ENCODE measurements at regions not wholly inside any gene's neighbourhood (a gene's known extent, or its start where the extent isn't known, plus 50 kb on each side); places are given as distances from the start of the nearest gene placed in this dataset.

DNA sequence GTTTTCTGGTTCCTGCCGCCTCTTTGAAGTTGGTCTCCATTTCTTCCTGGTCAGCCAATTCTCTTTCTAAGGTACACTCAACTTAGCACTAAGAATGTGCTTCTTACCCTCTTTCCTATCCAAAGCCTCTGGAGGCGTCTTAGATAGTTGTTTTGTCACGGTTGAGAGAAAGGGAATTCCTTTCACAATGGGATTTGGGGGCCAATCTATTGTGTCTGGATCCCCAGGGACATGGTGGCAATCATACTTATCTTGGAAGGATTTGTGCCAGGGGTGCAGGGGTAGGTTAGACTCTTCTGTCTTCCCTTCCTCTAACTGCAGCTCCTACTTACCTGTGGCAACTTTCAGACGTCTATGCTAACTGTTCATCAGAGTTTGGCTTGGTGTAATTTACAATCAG is 287.1 kb downstream of the SOX2 start:
- Histone ChIP-seq H3K9me2 (ENCODE audit: insufficient read depth) (no peaks in the 10 kb centered on the region), H3K27me3 (ENCODE audit: insufficient read depth, low read depth) (no peaks in the 10 kb centered on the region), H2AFZ (no peak overlapping the region), H3K9me3 (ENCODE audit: insufficient read depth, low read depth) (no peaks in the 10 kb centered on the region), H3K4me1 (replicated peaks; ENCODE audit: insufficient read depth) (no peaks in the 10 kb centered on the region), H4K20me1 (ENCODE audit: insufficient read depth) (no peaks in the 10 kb centered on the region), H3K79me2 (ENCODE audit: low read depth) (no peaks in the 10 kb centered on the region), H3K4me2 (no peak overlapping the region), H3F3A (ENCODE audit: insufficient read depth, low read depth) (no peaks in the 10 kb centered on the region), H3K36me3 (ENCODE audit: low read depth) (no peaks in the 10 kb centered on the region), H3K4me3 (no peak overlapping the region), H3K27ac (no peak overlapping the region)
- POLR2A ChIA-PET (ENCODE audit: unreplicated experiment), result no interaction called here
- CTCF ChIA-PET, result no interaction called here
- no peak for DNase-seq
- intact Hi-C loops (cut with micrococcal nuclease; ENCODE audit: unreplicated experiment), result no loop called here
- BruUV-seq (replicated peaks), result no TSS peak
- TF ChIP-seq EZH2 (IDR thresholded peaks at IDR 0.05; ENCODE audit: low read depth), result no peak
- TF ChIP-seq, protein P1, sequence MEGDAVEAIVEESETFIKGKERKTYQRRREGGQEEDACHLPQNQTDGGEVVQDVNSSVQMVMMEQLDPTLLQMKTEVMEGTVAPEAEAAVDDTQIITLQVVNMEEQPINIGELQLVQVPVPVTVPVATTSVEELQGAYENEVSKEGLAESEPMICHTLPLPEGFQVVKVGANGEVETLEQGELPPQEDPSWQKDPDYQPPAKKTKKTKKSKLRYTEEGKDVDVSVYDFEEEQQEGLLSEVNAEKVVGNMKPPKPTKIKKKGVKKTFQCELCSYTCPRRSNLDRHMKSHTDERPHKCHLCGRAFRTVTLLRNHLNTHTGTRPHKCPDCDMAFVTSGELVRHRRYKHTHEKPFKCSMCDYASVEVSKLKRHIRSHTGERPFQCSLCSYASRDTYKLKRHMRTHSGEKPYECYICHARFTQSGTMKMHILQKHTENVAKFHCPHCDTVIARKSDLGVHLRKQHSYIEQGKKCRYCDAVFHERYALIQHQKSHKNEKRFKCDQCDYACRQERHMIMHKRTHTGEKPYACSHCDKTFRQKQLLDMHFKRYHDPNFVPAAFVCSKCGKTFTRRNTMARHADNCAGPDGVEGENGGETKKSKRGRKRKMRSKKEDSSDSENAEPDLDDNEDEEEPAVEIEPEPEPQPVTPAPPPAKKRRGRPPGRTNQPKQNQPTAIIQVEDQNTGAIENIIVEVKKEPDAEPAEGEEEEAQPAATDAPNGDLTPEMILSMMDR (conservative IDR thresholded peaks at IDR 0.05), result no peak

DNA sequence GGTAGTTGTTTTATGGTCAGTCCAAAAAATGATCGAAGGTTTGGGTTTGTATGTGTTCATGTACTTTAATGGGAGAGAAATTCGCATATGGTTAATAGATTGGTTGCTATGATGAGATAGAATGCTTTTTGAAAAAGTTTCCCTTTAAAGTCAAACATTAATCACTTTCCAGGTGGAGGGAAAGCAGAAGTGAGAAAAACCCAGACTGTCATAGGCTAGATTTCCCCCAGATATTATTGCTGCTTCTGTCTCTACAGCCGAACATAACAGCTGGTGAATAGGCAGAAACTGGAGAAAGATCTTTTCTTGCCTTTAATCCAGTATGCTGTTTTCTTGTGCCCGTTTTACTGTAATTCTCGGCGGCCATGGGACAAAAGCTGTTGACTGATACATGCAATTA is 287.6 kb downstream of the SOX2 start:
- H3K36me3 ChIP-seq (ENCODE audit: low read depth), result no peaks in the 10 kb centered on the region
- H3K27me3 ChIP-seq (ENCODE audit: insufficient read depth, low read depth), result no peaks in the 10 kb centered on the region
- DNase-seq, result no peak
- H3K27ac ChIP-seq, result no peak overlapping the region
- no peaks in the 10 kb centered on the region for H4K20me1 ChIP-seq (ENCODE audit: insufficient read depth)
- intact Hi-C loops (cut with micrococcal nuclease; ENCODE audit: unreplicated experiment), result no loop called here
- H3K4me2 ChIP-seq, result no peak overlapping the region
- CTCF ChIA-PET, result no interaction called here
- POLR2A ChIA-PET (ENCODE audit: unreplicated experiment), result no interaction called here
- BruUV-seq (replicated peaks), result no TSS peak
- TF ChIP-seq, protein P1 (conservative IDR thresholded peaks at IDR 0.05), result no peak
- no peak for TF ChIP-seq EZH2 (IDR thresholded peaks at IDR 0.05; ENCODE audit: low read depth)
- no peaks in the 10 kb centered on the region for H3K4me1 ChIP-seq (replicated peaks; ENCODE audit: insufficient read depth)
- no peaks in the 10 kb centered on the region for H3F3A ChIP-seq (ENCODE audit: insufficient read depth, low read depth)
- no peak overlapping the region for H3K4me3 ChIP-seq
- no peak overlapping the region for H2AFZ ChIP-seq
- no peaks in the 10 kb centered on the region for H3K79me2 ChIP-seq (ENCODE audit: low read depth)
- H3K9me2 ChIP-seq (ENCODE audit: insufficient read depth), result no peaks in the 10 kb centered on the region
- no peaks in the 10 kb centered on the region for H3K9me3 ChIP-seq (ENCODE audit: insufficient read depth, low read depth)

DNA sequence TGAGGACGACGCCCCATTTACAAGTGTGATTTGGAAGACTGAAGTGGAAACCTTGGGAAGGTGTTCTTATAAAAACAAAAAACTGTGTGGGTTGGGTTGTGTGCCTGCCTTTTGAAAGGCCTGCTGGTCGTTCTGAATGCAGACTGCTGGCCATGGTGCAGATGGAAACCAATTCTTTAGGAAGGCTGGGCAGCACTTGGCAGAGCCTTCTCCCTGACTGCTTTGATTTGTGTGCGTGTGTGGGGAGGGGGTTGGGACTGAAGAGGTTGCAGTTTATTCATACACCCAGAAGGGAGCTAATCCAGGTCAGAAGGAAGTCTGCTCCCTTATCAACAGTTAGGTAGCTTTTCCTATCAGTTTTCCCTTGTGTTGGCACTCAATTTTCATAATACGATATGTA is 288.7 kb downstream of the SOX2 start:
- no peak for DNase-seq
- no peak overlapping the region for H3K4me3 ChIP-seq
- H3K36me3 ChIP-seq (ENCODE audit: low read depth), result no peaks in the 10 kb centered on the region
- ChIA-PET CTCF (no interaction called here), POLR2A (ENCODE audit: unreplicated experiment) (no interaction called here)
- H3K27me3 ChIP-seq (ENCODE audit: insufficient read depth, low read depth), result no peaks in the 10 kb centered on the region
- TF ChIP-seq, protein P1 (conservative IDR thresholded peaks at IDR 0.05), result no peak
- H2AFZ ChIP-seq, result no peak overlapping the region
- H3K27ac ChIP-seq, result no peak overlapping the region
- H3K9me2 ChIP-seq (ENCODE audit: insufficient read depth), result no peaks in the 10 kb centered on the region
- BruUV-seq (replicated peaks), result no TSS peak
- no peaks in the 10 kb centered on the region for H4K20me1 ChIP-seq (ENCODE audit: insufficient read depth)
- no peaks in the 10 kb centered on the region for H3K79me2 ChIP-seq (ENCODE audit: low read depth)
- H3K4me1 ChIP-seq (replicated peaks; ENCODE audit: insufficient read depth), result no peaks in the 10 kb centered on the region
- no peak overlapping the region for H3K4me2 ChIP-seq
- no peaks in the 10 kb centered on the region for H3F3A ChIP-seq (ENCODE audit: insufficient read depth, low read depth)
- intact Hi-C loops (cut with micrococcal nuclease; ENCODE audit: unreplicated experiment), result no loop called here
- no peaks in the 10 kb centered on the region for H3K9me3 ChIP-seq (ENCODE audit: insufficient read depth, low read depth)

Data from PC-9 (cell line).